ENCODE measurements at regions not wholly inside any gene's neighbourhood (a gene's known extent, or its start where the extent isn't known, plus 50 kb on each side); places are given as distances from the start of the nearest gene placed in this dataset.

DNA sequence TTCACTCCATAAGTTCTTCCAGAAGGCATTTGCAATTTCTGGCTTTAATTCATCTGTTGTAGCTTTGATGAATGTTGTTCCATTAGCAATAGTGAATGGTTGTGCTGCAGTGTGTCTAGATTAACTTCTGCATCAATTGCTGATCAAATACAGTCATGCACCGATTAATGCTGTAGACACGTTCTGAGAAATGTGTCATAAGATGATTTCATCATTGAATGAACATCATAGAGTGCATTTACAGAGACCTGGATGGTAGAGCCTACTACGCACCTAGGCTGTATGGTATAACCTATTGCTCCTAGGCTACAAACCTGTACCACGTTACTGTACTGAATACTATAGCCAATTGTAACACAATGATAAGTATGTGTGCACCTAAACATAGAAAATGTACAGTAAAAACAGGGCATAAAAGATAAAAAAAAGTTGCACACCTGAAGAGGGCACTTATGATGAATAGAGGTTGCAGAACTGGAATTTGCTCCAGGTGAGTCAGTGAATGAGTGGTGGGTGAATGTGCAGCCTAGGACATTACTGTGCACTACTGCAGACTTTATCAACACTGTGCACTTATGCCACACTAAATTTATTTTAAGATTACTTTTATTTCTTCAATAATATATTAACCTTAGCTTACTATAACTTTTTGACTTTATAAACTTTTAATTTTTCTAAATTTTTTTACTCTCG, 170.7 kb downstream of the HERPUD2 start:
- TF ChIP-seq POLR2A (IDR thresholded peaks at IDR 0.05; ENCODE audit: low read depth, low read length) = no peak
- FAIRE-seq = no peak
- DNase-seq (ENCODE audit: insufficient read length, low spot score) = no peak

DNA sequence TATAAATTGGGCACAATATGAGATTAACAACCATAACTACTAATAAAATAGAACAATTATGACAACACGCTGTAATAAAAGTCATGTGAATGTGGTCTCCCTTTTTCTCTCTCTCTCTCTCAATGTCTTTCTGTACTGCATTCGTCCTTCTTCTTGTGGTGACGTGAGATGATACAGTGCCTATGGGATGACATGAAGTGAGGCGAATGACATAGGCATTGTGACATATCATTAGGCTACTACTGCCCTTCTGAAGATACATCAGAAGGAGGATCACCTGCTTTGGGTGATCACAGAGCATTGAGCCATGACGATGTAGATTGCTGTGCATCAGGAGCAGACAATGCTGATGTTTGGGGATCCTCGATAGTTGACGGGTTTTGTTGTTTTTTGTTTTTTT, 171.6 kb downstream of the HERPUD2 start:
- FAIRE-seq = no peak
- no peak for TF ChIP-seq POLR2A (IDR thresholded peaks at IDR 0.05; ENCODE audit: low read depth, low read length)
- DNase-seq (ENCODE audit: insufficient read length, low spot score) = no peak

DNA sequence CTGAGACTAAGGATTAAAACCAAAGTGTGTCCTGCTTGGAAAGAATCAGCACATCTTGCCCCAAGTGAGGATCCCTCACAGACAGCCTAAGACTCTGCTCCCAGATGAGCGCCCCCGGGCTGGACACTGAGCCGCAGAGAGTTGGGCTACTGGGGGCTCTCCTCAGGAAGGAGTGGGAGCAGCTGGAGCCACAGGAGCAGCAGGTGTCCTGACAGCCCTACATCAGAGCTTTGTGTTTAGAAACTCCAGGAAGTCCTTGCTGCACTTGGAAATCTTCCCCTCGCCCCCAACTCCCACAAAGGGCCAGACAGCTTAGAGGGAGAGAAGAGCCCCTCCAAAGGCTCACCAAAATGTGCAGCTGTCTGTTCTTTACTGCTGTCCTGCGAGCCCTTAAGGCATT, 172.2 kb downstream of the HERPUD2 start:
- DNase-seq (ENCODE audit: insufficient read length, low spot score) = no peak
- no peak for FAIRE-seq
- no peak for TF ChIP-seq POLR2A (IDR thresholded peaks at IDR 0.05; ENCODE audit: low read depth, low read length)

DNA sequence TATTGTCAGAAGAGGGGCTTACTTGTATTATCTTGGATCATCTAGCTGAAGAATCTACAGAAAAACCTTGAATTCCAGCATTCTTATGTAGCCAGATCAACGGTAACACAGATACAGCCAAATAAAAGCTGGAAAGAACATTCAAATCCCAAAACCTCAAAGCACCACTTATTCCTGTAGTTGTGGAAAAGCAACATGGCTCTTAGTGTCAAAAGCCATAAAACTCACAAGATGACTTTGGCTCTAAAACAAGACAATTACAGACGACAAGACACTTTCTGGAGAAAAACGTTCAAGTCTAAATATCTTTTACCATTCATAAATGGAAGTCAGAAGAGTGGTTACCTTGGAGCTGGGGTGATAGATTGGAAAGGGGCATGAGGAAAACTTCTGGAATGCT, 173.0 kb downstream of the HERPUD2 start:
- TF ChIP-seq POLR2A (IDR thresholded peaks at IDR 0.05; ENCODE audit: low read depth, low read length) = no peak
- DNase-seq (ENCODE audit: insufficient read length, low spot score) (no peak), FAIRE-seq (no peak)

DNA sequence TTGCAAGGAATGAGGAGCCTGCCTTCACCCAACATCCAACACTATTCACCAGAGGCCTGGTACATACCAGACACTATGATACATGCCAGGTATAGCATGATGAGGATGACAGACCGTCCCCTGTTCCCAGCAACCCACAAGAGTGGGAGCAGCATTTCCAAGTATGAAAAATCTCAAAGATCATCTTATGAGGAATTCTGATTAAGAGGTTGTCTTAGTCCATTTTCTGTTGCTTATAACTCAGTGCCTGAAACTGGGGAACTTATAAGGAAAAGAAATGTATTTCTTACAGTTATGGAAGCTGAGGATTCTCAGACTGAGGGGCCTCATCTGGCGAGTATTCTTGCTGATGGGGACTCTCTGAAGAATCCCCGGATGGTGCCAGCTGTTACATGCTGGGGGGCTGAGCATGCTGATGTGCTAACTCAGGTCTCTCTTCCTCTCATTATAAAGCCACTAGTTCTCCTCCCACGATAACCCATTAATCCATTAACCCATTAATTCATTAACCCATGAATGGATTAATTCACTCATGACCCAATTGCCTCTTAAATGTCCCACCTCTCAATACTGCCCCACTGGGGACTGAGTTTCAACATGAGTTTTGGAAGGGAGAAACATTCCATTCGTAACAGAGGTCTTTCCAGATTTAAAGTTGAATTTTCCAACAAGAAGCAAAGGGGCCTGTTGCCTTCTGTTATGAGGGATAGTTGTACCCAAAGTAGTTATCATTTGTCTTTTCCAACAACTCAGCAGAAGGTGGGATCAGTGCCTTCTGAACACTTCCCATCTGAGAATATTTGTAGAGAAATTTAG, 173.9 kb downstream of the HERPUD2 start:
- TF ChIP-seq POLR2A (IDR thresholded peaks at IDR 0.05; ENCODE audit: low read depth, low read length) = no peak
- FAIRE-seq (no peak), DNase-seq (ENCODE audit: insufficient read length, low spot score) (no peak)

DNA sequence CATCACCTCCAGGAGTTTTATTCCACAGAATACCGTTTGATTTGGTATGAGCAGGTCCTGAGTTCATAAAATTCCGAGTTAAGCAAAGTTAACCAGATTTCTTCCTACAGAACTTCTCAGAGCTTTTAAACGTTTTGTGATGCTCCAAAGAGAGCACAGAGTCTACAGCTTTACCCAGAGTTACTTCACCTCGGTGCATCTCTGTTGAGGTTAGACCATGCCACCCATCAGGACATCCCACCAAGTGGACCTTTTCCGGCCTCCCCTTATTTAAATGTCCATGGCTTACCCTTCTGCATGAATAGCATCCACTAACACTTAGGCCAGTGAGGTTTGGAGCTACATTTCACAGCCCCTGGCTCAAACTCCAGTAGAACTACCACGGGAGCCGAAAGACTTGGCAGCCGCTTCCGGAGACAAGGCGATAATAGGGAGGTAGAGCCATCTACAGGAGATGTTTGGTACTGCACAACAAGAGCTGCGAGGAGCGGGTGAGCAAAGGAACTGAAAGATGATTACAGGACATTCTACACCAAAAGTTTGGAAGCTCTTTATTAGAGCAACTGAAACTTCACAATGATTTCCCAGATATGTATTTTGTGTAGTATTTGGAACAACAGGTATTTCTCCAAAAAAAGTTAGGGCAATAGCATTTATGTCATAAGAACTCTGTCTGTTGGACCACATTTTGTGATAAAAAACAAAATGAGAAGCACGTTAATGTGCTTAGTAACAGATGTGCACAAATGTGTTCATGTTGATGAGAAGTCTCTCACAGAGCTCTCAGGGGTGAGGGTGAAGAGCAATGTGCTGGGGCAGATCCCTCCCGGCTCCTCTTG, 174.7 kb downstream of the HERPUD2 start:
- peak; percentile 88 for DNase-seq (ENCODE audit: insufficient read length, low spot score)
- FAIRE-seq = peak; percentile 77
- TF ChIP-seq POLR2A (IDR thresholded peaks at IDR 0.05; ENCODE audit: low read depth, low read length) = no peak

DNA sequence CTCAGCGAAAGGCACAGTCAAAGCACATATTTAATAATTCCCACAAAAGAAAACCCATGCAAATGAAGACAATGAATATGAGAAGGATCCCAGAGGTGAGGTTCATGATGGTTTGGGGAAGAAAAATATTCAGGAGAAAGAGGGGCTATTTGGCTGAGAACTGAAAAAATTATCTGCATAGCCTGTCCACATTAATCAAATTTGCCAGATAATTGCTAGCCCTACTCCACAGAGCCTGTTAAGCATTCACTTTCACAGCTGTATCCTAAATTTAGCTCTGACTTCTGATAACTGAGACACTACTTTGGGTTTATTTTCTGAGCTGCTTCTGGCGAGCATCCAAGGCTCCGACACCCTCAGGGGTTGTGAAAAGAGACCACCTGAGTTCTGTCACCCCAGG, 176.2 kb downstream of the HERPUD2 start:
- FAIRE-seq = no peak
- DNase-seq (ENCODE audit: insufficient read length, low spot score) = no peak
- TF ChIP-seq POLR2A (IDR thresholded peaks at IDR 0.05; ENCODE audit: low read depth, low read length) = no peak

DNA sequence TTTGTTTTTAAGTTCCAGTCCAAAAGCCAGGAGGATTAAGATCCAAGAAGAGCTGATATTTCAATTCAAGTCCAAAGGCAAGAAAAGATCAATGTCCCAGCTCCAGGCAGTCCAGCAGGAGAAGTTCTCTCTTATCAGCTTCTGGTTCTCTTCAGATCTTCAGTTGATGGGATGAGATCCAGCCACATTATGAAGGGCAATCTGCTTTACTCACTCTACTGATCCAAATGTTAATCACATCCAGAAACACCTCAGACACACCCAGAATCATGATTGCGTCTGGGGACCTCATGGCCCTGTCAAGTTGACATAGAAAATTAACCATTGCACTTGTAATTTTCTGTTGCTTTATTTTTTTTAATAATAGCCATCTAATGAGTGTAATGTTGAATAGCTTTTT, 178.4 kb downstream of the HERPUD2 start:
- no peak for FAIRE-seq
- DNase-seq (ENCODE audit: insufficient read length, low spot score) = no peak
- no peak for TF ChIP-seq POLR2A (IDR thresholded peaks at IDR 0.05; ENCODE audit: low read depth, low read length)

DNA sequence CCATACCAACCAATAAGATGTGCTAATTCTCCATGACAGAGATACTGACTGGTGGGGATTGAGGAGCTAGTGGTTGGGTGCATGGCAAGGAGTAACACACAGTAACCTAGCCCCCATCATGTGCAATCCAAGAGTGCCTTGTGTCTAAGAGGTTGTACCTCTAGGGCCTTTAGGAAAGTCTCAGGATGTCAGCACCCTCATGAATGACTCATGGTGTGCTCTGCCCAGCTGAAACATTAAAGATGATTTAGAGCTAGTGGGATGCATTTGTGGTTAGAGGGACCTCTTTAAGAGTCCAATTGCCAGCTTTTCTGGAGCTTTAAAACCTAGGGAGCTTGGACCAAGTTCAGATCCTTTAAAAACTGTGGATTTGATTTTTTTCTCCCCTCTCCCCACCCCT, 181.1 kb downstream of the HERPUD2 start:
- DNase-seq (ENCODE audit: insufficient read length, low spot score) (no peak), FAIRE-seq (no peak)
- no peak for TF ChIP-seq POLR2A (IDR thresholded peaks at IDR 0.05; ENCODE audit: low read depth, low read length)

DNA sequence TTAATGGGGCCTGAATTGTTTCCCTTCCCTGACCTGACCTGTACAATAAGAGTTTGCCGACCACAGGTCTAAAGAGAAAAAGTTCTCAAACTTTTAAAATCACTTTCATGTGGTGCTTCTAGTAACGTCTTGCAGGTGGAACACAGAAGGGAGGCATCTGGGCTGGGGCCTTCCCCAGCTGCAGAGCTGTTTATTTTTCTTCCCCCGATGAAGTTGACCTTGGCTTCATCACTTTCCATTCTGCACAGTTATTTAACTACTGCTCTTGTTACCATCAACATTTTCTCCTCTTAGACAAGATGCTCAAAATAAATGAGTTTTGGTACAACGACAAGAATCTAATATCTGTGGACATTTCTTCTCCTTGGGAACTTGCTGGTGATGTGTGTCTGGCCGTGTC, 181.7 kb downstream of the HERPUD2 start:
- no peak for DNase-seq (ENCODE audit: insufficient read length, low spot score)
- TF ChIP-seq POLR2A (IDR thresholded peaks at IDR 0.05; ENCODE audit: low read depth, low read length) = no peak
- FAIRE-seq = no peak

DNA sequence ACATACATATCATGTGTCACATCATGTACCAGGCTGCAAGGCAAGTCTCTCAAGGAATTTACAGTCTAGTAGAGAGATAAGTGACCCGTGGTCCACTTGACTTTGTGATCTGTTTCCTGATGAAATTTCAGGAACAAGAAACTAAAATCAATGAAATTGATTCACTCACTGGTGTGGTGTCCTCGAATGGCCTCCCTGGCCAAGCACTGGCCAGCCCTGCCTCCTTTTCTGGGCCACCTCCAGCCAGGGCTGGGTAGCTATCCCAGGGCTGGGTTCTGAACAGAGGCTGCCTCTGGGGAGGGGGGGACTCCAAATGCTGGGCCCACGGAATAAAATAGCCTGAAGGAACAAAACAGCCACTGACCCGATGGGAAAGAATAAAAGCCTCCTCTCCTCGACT, 182.2 kb downstream of the HERPUD2 start:
- TF ChIP-seq POLR2A (IDR thresholded peaks at IDR 0.05; ENCODE audit: low read depth, low read length) = no peak
- no peak for DNase-seq (ENCODE audit: insufficient read length, low spot score)
- FAIRE-seq = no peak

DNA sequence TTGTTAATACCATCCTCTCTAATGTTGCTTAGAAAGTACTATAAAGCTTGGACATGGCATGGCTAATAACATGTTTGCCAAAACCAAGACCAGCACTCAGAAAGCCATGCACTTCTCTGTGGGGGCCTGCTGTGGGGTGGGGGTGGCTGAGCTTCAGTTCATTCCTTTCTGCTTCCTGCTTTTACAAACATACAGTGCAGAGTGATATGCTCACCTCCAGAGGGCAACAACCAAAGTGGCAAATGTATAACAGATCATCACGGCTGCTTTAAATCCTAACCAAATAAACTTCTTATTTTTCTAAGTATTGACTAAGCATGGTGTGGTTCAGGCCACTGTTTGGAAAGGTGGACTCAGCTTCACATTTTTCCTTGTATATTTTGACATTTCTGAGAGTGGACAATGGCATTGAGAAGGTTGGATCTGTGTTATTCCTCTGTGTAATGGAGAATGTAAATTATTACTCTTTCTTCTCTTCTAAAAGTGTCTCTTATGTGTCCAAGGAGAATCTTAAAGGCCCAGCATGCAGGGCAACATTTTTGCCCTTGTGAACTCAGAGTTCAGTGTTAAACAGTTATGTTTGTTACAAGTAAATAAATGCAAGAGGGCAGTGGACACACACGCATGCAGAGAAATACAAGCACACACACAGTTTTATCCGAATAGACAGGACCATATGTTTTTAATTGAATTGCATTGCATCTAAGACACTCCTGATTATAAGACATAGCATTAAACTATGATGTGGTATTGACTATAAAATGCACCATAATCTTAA, 186.1 kb downstream of the HERPUD2 start:
- FAIRE-seq = no peak
- no peak for TF ChIP-seq POLR2A (IDR thresholded peaks at IDR 0.05; ENCODE audit: low read depth, low read length)
- no peak for DNase-seq (ENCODE audit: insufficient read length, low spot score)

DNA sequence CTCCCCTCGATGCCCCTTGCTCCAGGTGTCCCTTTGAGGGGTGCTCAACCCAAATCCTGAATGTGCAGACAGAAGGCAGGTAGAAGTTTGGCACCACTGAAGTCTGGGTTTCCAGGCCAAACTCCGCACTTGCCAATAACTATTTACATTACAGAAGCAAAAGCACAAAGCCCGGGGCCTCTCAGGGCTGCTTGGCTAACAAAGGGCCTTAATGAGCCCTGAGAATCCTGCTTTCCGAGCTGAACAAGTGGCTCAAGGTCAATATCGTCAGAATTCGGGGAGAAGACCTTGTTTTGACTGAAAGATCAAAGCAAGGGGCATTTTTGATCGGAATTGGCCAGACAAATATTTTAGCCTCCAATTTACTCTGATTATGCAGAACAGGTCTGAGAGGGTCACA, 189.9 kb downstream of the HERPUD2 start:
- FAIRE-seq (no peak), DNase-seq (ENCODE audit: insufficient read length, low spot score) (no peak)
- TF ChIP-seq POLR2A (IDR thresholded peaks at IDR 0.05; ENCODE audit: low read depth, low read length) = no peak

DNA sequence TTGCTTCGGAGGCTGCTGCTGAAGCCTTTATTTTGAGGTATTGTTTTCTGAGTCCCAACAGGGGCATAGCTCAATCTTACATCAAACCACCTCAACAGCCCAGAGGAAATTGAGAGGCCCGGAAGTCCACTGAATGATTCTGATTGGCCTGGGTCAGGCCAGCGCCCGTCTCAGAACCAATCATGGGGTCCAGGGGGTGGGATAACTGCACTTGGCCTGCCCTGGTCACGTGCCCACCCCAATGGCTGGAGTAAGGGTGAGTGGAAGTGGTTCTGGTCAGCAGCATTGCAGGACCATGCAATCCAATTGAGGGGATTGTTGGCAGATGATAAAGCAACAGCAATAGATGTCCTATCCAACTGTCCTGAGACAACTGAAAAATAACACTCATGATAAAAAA, 190.6 kb downstream of the HERPUD2 start:
- no peak for DNase-seq (ENCODE audit: insufficient read length, low spot score)
- TF ChIP-seq POLR2A (IDR thresholded peaks at IDR 0.05; ENCODE audit: low read depth, low read length) = no peak
- FAIRE-seq = no peak

Data from H54 (cell line).